GM21447 (cell line): ENCODE measurements at regions not wholly inside any gene's neighbourhood (a gene's known extent, or its start where the extent isn't known, plus 50 kb on each side); places are given as distances from the start of the nearest gene placed in this dataset.

ENCODE experiments used
- ATAC-seq: cut with Tn5 transposase; IDR thresholded peaks from one replicate; pipeline ENCODE4 v1.9.1; 2021; ENCODE audit not compliant: unreplicated experiment

- ATAC-seq, result no peak
Measured at GRCh38 chr13:68199271-68199670, 969.1 kb upstream of the PCDH9 start.

- ATAC-seq, result no peak
Measured at GRCh38 chr13:68190818-68191217, 960.7 kb upstream of the PCDH9 start.

- ATAC-seq, result no peak
Measured at GRCh38 chr13:68185444-68186141, 955.5 kb upstream of the PCDH9 start.

GRCh38 chr13:68176475-68176874 is 946.3 kb upstream of the PCDH9 start:
- ATAC-seq, result no peak

- no peak for ATAC-seq
Measured at GRCh38 chr13:68174893-68175292, 944.8 kb upstream of the PCDH9 start.

- ATAC-seq, result no peak
Measured at GRCh38 chr13:68173111-68173510, 943.0 kb upstream of the PCDH9 start.

- no peak for ATAC-seq
Measured at GRCh38 chr13:68170961-68171360, 940.8 kb upstream of the PCDH9 start.

- no peak for ATAC-seq
Measured at GRCh38 chr13:68168448-68168847, 938.3 kb upstream of the PCDH9 start.

GRCh38 chr13:68160466-68160865 is 930.3 kb upstream of the PCDH9 start:
- ATAC-seq, result no peak

- ATAC-seq, result no peak
Measured at GRCh38 chr13:68152414-68152813, 922.3 kb upstream of the PCDH9 start.

GRCh38 chr13:68145852-68146251 is 915.7 kb upstream of the PCDH9 start:
- ATAC-seq, result no peak

- no peak for ATAC-seq
Measured at GRCh38 chr13:68128297-68128915, 898.3 kb upstream of the PCDH9 start.

GRCh38 chr13:68125087-68125480 is 894.9 kb upstream of the PCDH9 start:
- ATAC-seq, result no peak

- no peak for ATAC-seq
Measured at GRCh38 chr13:68124437-68125086, 894.4 kb upstream of the PCDH9 start.

- ATAC-seq, result no peak
Measured at GRCh38 chr13:68110178-68110768, 880.1 kb upstream of the PCDH9 start.

- no peak for ATAC-seq
Measured at GRCh38 chr13:68107667-68108066, 877.5 kb upstream of the PCDH9 start.

GRCh38 chr13:68099631-68100030 is 869.5 kb upstream of the PCDH9 start:
- no peak for ATAC-seq

- ATAC-seq, result no peak
Measured at GRCh38 chr13:68081061-68081460, 850.9 kb upstream of the PCDH9 start.

- ATAC-seq, result no peak
Measured at GRCh38 chr13:68078874-68079273, 848.7 kb upstream of the PCDH9 start.

- no peak for ATAC-seq
Measured at GRCh38 chr13:68078469-68078868, 848.3 kb upstream of the PCDH9 start.

- ATAC-seq, result no peak
Measured at GRCh38 chr13:68076046-68076445, 845.9 kb upstream of the PCDH9 start.
